D721Med (cell line): ENCODE measurements at regions not wholly inside any gene's neighbourhood (a gene's known extent, or its start where the extent isn't known, plus 50 kb on each side); places are given as distances from the start of the nearest gene placed in this dataset.
A peak's percentile ranks its signal among the peaks of the same experiment; 100 is the strongest.

Source experiments
- DNase-seq: peaks from one replicate; pipeline ENCODE4 v3.0.0; 2011; ENCODE audit warnings: low spot score; ENCODE audit not compliant: insufficient read length
- FAIRE-seq: peaks from 2 replicates; lab custom pipeline; 2011; peaks lifted over from hg19 to GRCh38; lab: Jason Lieb, UNC
- TF ChIP-seq, protein P1 (sequence below): IDR thresholded peaks from 2 replicates; pipeline ENCODE4 v1.5.1; 2012; ENCODE audit warnings: mild to moderate bottlenecking, control low read depth; ENCODE audit not compliant: insufficient read depth; ENCODE audit errors: missing control alignments

DNA sequence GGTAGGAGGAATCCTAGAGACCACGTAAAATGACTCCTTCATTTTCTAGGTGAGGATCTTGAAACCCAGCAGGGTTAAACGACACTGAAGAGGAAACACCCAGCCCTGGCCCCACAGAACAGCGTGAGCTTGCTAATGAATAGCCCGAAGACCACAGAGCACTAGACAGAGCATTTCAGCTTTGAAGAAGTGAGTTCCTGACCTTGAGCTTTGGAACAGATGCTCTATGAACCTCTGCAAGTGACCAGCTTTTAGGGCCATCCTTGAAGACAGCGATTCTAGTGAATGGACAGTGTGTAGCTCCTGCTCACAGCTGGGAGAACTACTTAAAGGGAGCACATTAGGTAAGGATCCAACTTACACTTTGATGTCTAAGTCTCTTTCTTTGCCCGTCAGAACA lies 74.0 kb upstream of the FRMD1 start:
- DNase-seq (no peak), FAIRE-seq (no peak)
- TF ChIP-seq, protein P1, sequence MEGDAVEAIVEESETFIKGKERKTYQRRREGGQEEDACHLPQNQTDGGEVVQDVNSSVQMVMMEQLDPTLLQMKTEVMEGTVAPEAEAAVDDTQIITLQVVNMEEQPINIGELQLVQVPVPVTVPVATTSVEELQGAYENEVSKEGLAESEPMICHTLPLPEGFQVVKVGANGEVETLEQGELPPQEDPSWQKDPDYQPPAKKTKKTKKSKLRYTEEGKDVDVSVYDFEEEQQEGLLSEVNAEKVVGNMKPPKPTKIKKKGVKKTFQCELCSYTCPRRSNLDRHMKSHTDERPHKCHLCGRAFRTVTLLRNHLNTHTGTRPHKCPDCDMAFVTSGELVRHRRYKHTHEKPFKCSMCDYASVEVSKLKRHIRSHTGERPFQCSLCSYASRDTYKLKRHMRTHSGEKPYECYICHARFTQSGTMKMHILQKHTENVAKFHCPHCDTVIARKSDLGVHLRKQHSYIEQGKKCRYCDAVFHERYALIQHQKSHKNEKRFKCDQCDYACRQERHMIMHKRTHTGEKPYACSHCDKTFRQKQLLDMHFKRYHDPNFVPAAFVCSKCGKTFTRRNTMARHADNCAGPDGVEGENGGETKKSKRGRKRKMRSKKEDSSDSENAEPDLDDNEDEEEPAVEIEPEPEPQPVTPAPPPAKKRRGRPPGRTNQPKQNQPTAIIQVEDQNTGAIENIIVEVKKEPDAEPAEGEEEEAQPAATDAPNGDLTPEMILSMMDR, result no peak

DNA sequence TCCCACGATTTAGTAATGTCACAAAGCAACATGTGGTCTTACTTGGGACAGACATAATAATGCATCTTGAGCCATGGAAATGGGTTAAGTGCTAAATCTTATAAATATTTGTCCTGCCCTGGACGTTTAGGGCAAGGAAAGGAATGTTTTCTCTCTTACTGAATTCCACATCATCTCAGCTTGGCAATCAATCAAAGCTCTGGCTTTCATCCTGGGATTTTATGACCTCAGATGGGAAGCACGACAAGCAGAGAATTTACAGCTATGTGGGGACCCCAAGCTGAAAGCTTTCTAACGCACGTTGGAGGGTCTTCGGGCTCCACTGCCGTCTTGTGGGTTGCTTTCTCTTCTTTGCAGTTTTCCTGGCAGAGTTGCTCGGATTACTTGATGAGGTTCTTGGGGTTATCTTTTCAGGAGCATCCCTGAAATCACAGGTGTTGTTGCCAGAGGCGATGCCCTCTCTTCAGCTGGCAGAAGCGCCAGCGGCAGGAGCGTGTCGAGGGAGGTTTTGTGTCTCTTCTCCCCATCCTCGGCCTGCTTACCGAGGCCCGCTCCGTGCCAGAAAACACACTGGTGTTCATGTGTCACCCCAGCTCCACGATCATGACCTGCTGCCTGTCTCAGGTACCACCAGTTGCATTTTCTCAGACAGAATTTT lies 73.4 kb upstream of the FRMD1 start:
- TF ChIP-seq, protein P1, result no peak
- no peak for FAIRE-seq

DNA sequence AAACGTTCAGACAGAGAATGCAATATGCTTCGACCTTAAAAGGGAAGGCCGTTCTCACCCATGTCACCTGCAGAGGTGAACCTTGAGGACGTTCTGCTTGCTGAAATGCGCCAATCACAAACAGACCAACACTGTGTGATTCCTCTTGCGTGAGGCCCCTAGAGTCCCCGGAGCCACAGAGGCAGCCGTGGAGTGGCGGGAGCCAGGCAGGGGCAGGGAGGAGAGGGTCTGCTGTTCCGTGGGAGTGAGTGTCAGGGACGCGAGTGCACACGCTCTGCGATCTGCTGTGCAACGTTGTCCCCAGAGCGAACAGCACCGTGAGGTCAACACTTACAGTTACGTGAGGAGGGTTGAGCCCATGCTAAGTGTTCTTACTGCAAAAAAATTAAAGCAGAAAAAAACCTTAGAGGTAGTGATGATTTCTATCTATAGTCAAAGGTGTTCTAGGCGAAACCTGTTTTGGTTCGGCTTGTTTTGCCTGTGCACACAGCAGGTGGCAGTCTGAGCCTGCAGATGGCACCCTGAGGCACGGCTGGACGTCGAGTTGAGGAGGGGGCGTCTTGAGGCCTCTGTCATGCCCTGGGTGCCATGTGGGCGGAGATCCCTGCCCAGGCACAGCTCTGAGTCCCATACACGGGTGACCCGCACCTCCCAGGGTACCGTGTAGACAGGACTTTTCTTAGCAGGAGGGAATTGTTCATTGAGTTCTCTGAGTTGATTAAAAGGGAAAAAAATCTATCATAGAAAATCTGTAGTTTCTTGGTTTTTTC lies 71.7 kb upstream of the FRMD1 start:
- DNase-seq (no peak), FAIRE-seq (no peak)
- TF ChIP-seq, protein P1, result peak; percentile 37

More for the DNA sequence above, 73.4 kb upstream of the FRMD1 start:
- no peak for DNase-seq

DNA sequence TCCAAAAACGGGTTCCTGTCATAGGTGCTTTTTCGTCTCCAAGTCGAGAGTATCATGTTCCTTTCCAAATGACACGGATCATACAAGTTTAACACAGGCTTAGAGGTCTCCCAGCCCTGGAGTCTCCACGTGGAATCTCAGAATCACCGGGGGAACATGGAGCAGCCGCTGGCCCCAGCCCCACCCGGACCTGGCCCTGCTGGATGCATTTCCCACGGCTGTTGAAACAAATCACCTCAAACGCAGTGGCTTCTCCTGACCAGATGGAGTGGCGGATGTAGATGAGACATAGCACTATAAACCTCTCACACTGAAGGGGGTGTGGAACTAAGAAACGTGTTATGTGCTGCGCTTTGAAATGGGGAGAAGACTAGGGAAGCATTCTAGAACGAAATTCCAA lies 70.0 kb upstream of the FRMD1 start:
- DNase-seq (no peak), FAIRE-seq (no peak)
- TF ChIP-seq, protein P1, result no peak

DNA sequence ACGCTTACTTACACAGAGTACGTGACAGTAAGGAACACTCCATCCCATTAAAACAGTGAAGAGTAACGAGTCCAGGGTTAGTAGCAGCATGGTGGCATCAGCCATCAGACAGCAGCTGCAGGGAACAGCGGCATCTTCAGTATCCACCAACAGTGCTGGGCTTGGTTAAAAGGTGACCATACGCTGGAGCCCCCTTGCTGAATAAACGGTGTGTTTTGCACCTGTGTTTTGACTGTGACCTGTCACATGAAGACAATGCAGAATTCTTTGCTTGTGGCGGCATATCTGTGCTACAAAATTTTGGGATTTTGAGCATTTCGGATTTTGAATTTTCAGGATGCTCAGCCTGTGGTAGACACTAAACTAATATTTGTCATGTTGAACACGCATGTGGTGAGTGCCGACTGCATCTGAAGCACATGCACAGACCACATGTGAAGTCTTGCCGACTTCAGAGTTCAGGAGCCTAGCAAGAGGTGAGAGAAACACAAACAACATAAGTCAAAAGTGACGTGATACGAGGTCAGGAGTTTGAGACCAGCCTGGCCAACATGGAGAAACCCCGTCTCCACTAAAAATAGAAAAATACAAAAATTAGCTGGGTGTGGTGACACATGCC lies 69.3 kb upstream of the FRMD1 start:
- FAIRE-seq, result no peak
- no peak for DNase-seq
- TF ChIP-seq, protein P1, result no peak

DNA sequence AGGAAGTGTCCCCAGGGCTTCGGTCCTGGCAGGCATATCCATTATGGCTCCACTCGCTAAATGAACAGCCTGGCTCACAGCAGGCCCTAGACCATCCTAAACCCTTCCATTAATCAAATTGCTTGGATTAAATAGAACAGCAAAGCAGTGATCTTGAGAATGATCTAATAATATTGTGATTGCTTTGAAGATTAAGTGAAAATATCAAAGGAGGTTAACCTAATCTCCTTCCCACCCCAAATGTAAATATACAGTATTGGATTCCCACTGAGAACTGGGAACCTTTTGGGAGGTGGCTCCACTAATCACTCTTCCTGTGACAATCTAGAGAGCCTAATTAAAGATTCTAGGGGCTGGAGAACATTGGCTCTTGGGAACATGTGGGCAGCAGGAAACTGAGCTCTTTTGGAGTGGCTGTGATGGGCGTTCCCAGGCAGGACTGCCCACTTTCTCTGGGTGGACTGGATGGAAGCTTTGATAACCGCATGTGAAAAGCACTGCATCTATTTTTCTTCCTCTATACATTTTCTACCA lies 68.3 kb upstream of the FRMD1 start:
- TF ChIP-seq, protein P1, result no peak
- no peak for FAIRE-seq
- no peak for DNase-seq
